ENCODE measurements at regions not wholly inside any gene's neighbourhood (a gene's known extent, or its start where the extent isn't known, plus 50 kb on each side); places are given as distances from the start of the nearest gene placed in this dataset.

DNA sequence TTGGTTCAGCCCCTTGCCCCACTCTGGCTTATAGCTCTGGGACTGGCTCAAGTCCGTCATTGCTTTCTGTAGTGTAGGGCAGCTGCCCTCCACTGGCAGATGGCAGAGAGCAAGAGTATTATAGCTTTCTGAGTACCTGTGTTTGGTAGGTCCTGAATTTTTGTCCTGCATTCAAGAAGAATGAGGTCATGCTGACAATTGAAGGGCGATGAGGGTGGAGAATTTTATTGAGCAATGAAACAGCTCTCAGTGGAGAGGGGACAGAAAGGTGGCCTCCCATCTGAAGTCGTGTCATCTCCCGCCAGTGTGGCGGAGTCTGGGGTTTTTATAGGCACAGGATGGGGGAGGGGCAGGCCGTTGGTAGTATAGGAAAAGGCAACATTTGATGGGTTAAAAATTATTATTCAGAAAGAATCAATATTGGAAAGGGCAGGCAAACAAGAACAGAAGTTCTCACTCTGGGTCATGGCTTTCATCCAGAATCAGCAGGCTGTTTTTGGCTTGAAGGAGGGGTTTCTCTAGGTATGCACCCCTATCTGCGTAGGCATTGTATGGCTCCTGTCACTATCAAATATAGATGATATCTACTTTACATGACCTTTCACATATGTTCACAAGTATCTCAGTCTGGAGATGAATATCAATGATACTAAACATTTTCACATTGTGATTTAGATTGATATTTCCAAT, 1239.7 kb upstream of the ALCAM start:
- Histone ChIP-seq H3K79me2 (ENCODE audit: low read depth) (no peaks in the 10 kb centered on the region), H3K9ac (no peak overlapping the region), H3K4me3 (no peak overlapping the region), H3K4me1 (no peaks in the 10 kb centered on the region), H3F3A (ENCODE audit: low read depth) (no peaks in the 10 kb centered on the region), H3K27me3 (no peaks in the 10 kb centered on the region), H2AFZ (replicated peaks) (no peak overlapping the region), H3K27ac (no peak overlapping the region), H3K4me2 (no peak overlapping the region), H3K9me3 (ENCODE audit: low read depth) (no peaks in the 10 kb centered on the region), H3K36me3 (no peaks in the 10 kb centered on the region), H4K20me1 (ENCODE audit: low read depth) (no peaks in the 10 kb centered on the region)
- no peaks in the 10 kb centered on the region for H3K36me3 Mint-ChIP-seq
- no peaks in the 10 kb centered on the region for H3K4me1 Mint-ChIP-seq
- H3K9me3 Mint-ChIP-seq = peaks cover 9% of the 10 kb centered on the region
- no peak overlapping the region for H3K27ac Mint-ChIP-seq
- H3K4me3 Mint-ChIP-seq = no peak overlapping the region
- no peak for TF ChIP-seq CTCF (IDR thresholded peaks at IDR 0.05)
- TF ChIP-seq EZH2phosphoT487 (IDR thresholded peaks at IDR 0.05) = no peak
- TF ChIP-seq EZH2 (IDR thresholded peaks at IDR 0.05) = no peak
- no peak for DNase-seq (ENCODE audit: low spot score)
- H3K27me3 Mint-ChIP-seq (ENCODE audit: insufficient read depth, low read depth) = peaks cover 4% of the 10 kb centered on the region

DNA sequence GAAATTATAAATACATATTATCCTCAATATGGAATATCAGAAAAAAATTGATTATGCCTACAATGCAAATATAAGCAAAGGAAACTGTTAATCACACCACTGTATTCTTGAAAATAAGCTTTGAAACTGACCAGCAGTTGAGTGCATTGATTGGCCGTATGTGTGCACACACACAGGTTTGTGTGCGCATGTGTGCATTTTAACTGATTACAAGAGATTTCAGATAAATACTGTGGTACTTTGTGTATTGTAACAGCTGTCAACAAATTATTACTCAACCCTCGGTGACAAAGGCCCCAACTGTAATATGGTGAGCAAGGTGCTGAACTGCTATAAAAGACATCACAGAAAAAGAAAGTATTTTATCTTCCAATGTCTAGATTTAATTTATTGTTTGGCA, 1238.9 kb upstream of the ALCAM start:
- Mint-ChIP-seq H3K36me3 (no peaks in the 10 kb centered on the region), H3K4me1 (peaks cover 3% of the 10 kb centered on the region), H3K4me3 (no peak overlapping the region), H3K9me3 (peaks cover 9% of the 10 kb centered on the region), H3K27me3 (ENCODE audit: insufficient read depth, low read depth) (peaks cover 4% of the 10 kb centered on the region), H3K27ac (no peak overlapping the region)
- Histone ChIP-seq H3K27me3 (no peaks in the 10 kb centered on the region), H3K27ac (no peak overlapping the region), H3K4me2 (no peak overlapping the region), H3K9ac (no peak overlapping the region), H4K20me1 (ENCODE audit: low read depth) (no peaks in the 10 kb centered on the region), H3K4me3 (no peak overlapping the region), H2AFZ (replicated peaks) (no peak overlapping the region), H3K4me1 (no peaks in the 10 kb centered on the region), H3K36me3 (no peaks in the 10 kb centered on the region), H3K9me3 (ENCODE audit: low read depth) (no peaks in the 10 kb centered on the region), H3K79me2 (ENCODE audit: low read depth) (no peaks in the 10 kb centered on the region), H3F3A (ENCODE audit: low read depth) (no peaks in the 10 kb centered on the region)
- no peak for DNase-seq (ENCODE audit: low spot score)
- no peak for TF ChIP-seq CTCF (IDR thresholded peaks at IDR 0.05)
- TF ChIP-seq EZH2phosphoT487 (IDR thresholded peaks at IDR 0.05) = no peak
- no peak for TF ChIP-seq EZH2 (IDR thresholded peaks at IDR 0.05)

- H3K36me3 Mint-ChIP-seq = no peaks in the 10 kb centered on the region
- H3K9me3 ChIP-seq (ENCODE audit: low read depth) = no peaks in the 10 kb centered on the region
- H3K27ac ChIP-seq = no peak overlapping the region
- H3K4me3 ChIP-seq = no peak overlapping the region
- H3K79me2 ChIP-seq (ENCODE audit: low read depth) = no peaks in the 10 kb centered on the region
- no peaks in the 10 kb centered on the region for H3K27me3 Mint-ChIP-seq (ENCODE audit: insufficient read depth, low read depth)
- H3K9me3 Mint-ChIP-seq = peaks cover 9% of the 10 kb centered on the region
- H3K9ac ChIP-seq = no peak overlapping the region
- DNase-seq (ENCODE audit: low spot score) = peak; percentile 4
- H3K4me1 Mint-ChIP-seq = peaks cover 14% of the 10 kb centered on the region
- H4K20me1 ChIP-seq (ENCODE audit: low read depth) = no peaks in the 10 kb centered on the region
- no peaks in the 10 kb centered on the region for H3K36me3 ChIP-seq
- no peak overlapping the region for H3K4me2 ChIP-seq
- H2AFZ ChIP-seq (replicated peaks) = no peak overlapping the region
- no peaks in the 10 kb centered on the region for H3K4me1 ChIP-seq
- no peaks in the 10 kb centered on the region for H3K27me3 ChIP-seq
- no peak overlapping the region for H3K4me3 Mint-ChIP-seq
- TF ChIP-seq EZH2 (IDR thresholded peaks at IDR 0.05) (no peak), CTCF (IDR thresholded peaks at IDR 0.05) (no peak), EZH2phosphoT487 (IDR thresholded peaks at IDR 0.05) (no peak)
- H3K27ac Mint-ChIP-seq = peak overlapping the region; percentile 78
- H3F3A ChIP-seq (ENCODE audit: low read depth) = no peaks in the 10 kb centered on the region
Measured at GRCh38 chr3:104132566-104133403, 1233.9 kb upstream of the ALCAM start.

Measured in neural progenitor cell (in vitro differentiated cells).